AG10803 (cell line): ENCODE measurements at regions not wholly inside any gene's neighbourhood (a gene's known extent, or its start where the extent isn't known, plus 50 kb on each side); places are given as distances from the start of the nearest gene placed in this dataset.

ENCODE experiments used
- DNase-seq: peaks from one replicate; pipeline ENCODE4 v3.0.0; 2010; ENCODE audit warnings: low read depth
- H3K4me3 ChIP-seq: 2 replicates; pipeline ENCODE4 v1.5.1; 2011; ENCODE audit warnings: mild to moderate bottlenecking, low read length, control low read depth
- CTCF ChIP-seq: conservative IDR thresholded peaks from 2 replicates; pipeline ENCODE4 v1.5.1; 2011; ENCODE audit warnings: mild to moderate bottlenecking, low read length, control low read depth, inconsistent platforms

- no peak overlapping the region for H3K4me3 ChIP-seq
- no peak for DNase-seq
- no peak for TF ChIP-seq CTCF
Measured at GRCh38 chr3:188002626-188003138, 151.3 kb upstream of the LPP start.

DNA sequence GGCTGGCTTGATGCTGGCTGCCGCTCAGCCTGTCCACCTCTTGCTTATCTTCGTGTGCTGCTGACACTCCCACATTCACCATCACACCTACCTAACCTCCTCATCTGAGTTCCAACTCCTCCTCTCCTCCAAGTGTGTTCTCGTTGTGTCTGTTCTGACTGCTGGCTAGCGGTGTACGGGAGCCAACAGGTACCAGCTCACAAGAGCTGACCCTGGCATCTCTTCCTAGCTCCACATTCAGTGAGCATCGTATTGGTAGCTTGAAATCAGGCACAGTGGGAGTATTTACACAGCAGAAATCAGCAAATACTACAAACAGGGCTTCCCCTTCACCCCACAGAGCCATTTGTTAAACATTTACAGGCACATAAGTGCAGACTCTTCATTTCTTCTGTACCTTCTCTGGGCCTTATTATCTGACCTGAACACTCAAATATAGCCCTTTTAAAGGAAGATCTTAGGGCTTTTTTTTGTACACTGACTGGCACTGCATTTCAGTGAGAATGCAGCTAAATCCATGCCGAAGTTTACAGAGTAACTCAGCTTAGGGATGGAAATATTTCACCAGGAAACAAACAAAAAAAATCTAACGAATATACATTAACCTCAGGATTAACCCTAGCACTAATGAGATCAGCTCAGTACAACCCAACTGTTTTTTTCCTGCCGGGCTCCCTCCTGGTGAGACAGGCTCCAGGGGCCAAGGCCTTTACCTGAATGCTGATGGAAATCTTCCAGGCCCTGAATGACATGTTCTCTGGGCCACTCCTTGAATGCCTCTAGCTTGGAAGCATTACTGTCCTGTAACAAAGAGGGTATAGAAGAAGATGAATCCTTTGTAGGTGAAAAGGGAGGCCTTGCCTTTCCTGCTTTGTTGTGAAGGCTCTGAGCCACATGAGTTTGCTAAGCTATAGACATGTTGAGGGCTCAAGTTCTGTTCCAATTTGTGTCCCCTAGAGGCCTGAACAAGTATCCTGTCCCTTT, 150.5 kb upstream of the LPP start:
- no peak for TF ChIP-seq CTCF
- no peak for DNase-seq
- H3K4me3 ChIP-seq = no peak overlapping the region

GRCh38 chr3:188006726-188007393, 147.1 kb upstream of the LPP start:
- DNase-seq = no peak
- TF ChIP-seq CTCF = no peak
- no peak overlapping the region for H3K4me3 ChIP-seq

DNA sequence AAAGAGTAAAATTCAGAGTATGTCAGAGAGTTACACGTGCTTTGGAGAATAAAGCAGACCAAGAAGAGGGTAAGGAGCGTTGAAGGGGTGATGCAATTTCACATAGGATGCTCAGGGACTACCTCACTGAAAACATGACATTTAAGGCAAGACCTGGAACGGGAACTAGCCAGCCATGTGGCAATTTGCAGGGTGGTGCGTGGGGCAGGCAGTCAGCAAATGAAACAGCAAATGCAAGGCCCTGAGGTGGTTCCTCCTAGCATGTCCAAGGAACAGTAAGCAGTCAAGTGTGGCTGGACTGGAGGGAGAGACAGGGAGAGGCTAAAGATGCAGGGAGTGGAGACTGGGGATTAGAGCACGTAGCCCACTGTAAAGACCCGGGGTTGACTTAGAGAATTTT, 146.1 kb upstream of the LPP start:
- TF ChIP-seq CTCF = no peak
- H3K4me3 ChIP-seq = no peak overlapping the region
- DNase-seq = no peak

DNA sequence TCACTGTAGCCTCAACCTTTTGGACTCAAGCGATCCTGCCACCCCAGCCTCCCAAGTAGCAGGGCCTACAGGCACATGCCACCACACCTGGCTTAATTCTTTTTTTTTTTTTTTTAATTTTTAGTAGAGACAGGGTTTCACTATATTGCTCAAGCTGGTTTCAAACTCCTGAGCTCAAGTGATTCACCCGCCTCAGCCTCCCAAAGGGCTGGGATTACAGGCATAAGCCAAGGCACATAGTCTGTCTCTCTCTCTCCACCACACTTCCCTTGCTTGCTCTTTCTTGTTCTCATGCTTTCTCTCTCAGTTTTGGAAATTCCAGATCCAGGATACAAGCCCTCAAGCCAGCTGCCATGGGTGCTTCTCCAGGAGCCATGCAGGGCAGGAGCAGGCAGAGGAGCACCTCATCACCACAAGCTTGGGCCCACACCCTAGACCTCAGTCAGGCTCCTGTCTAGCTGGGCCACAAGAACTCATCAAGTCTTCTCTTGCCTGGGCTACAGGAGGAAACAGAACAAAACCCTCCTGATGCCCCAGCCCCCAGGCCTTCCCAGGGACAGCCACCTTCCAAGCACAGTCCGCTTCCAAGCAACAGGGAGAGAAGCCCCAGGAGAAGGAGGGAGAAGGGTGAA, 145.3 kb upstream of the LPP start:
- DNase-seq = no peak
- no peak for TF ChIP-seq CTCF

GRCh38 chr3:188010478-188010877, 143.5 kb upstream of the LPP start:
- no peak for DNase-seq
- no peak overlapping the region for H3K4me3 ChIP-seq
- TF ChIP-seq CTCF = no peak

More for the DNA sequence above, 145.3 kb upstream of the LPP start:
- H3K4me3 ChIP-seq = no peak overlapping the region
